Transverse colon (tissue), 3 donors: ENCODE measurements at regions not wholly inside any gene's neighbourhood (a gene's known extent, or its start where the extent isn't known, plus 50 kb on each side); places are given as distances from the start of the nearest gene placed in this dataset.

ENCODE experiments used
- EP300 ChIP-seq: sonication (generic); formaldehyde crosslinking; IDR thresholded peaks from one replicate; pipeline ENCODE4 v1.6.1; 2017; ENCODE audit warnings: antibody characterized with exemption, low read depth
- TF ChIP-seq, protein P1 (sequence below), 5 experiments: fragments of 200-600 bp in 3 of 5; fragments of 450-650 bp in 2 of 5; sonication (generic) in 3 of 5; IDR thresholded peaks; 1 replicate in 2 of 5; 2 replicates in 3 of 5; pipeline ENCODE4 v1.5.1; 2016 to 2017; ENCODE audit warnings: antibody characterized with exemption in 5 of 5, inconsistent platforms in 3 of 5, mild to moderate bottlenecking in 2 of 5, moderate library complexity in 1 of 5

DNA sequence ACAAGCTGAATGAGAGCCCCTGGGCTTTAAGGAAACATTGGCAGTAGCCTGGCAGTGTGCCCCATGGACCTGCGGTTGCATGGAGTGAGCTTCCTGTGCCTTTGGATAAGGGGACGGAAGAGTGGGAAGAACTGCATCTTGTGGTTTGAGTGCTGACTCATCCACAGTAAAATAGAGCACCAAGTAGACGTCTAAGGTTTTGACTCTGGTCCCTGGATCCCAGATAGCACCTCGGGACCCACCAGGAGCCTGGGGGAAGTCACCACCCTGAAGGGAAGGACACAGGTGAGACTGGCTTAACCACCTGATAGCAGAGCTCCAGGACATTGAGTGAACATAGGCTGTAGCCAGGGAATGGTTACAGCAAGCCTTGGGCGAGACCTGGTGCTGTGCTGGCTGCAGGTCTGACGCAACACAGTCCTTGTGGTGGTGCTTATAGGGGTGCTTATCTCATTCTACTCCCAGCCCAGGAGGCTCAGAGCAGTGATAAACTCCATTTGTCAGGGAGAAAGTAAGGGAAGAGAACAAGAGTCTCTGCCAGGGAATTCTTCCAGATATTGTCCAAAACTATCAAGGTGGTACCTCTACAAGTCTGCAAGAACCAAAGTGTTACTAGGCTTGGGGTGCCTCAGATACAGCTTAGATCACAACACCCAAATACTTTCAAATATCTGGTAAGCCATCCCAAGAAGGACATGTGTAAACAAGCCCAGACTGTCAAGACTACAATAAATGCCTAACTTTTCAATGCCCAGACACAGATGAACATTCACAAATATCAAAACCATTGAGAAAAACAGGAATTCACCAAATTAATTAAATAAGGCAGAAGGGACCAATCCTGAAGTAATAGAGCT, 123.6 kb upstream of the TET2 start:
- TF ChIP-seq EP300: no peak
- TF ChIP-seq, protein P1, sequence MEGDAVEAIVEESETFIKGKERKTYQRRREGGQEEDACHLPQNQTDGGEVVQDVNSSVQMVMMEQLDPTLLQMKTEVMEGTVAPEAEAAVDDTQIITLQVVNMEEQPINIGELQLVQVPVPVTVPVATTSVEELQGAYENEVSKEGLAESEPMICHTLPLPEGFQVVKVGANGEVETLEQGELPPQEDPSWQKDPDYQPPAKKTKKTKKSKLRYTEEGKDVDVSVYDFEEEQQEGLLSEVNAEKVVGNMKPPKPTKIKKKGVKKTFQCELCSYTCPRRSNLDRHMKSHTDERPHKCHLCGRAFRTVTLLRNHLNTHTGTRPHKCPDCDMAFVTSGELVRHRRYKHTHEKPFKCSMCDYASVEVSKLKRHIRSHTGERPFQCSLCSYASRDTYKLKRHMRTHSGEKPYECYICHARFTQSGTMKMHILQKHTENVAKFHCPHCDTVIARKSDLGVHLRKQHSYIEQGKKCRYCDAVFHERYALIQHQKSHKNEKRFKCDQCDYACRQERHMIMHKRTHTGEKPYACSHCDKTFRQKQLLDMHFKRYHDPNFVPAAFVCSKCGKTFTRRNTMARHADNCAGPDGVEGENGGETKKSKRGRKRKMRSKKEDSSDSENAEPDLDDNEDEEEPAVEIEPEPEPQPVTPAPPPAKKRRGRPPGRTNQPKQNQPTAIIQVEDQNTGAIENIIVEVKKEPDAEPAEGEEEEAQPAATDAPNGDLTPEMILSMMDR (IDR thresholded peaks at IDR 0.05): no peak
